ENCODE measurements at regions not wholly inside any gene's neighbourhood (a gene's known extent, or its start where the extent isn't known, plus 50 kb on each side); places are given as distances from the start of the nearest gene placed in this dataset.

- TF ChIP-seq CTCF (IDR thresholded peaks at IDR 0.05) (no peak), POLR2AphosphoS5 (IDR thresholded peaks at IDR 0.05) (no peak), POLR2A (IDR thresholded peaks at IDR 0.05; ENCODE audit: low read depth) (no peak), EP300 (IDR thresholded peaks at IDR 0.05) (no peak)
Measured at GRCh38 chrX:26008042-26008441, 130.1 kb upstream of the MAGEB18 start.

Data from esophagus muscularis mucosa (tissue), 4 donors.